Prostate gland (tissue), 1 donor: ENCODE measurements at regions not wholly inside any gene's neighbourhood (a gene's known extent, or its start where the extent isn't known, plus 50 kb on each side); places are given as distances from the start of the nearest gene placed in this dataset.

Source experiments
- POLR2A ChIP-seq: fragments of 450-650 bp; IDR thresholded peaks from one replicate; pipeline ENCODE4 v1.6.1; 2016; ENCODE audit warnings: antibody characterized with exemption, mild to moderate bottlenecking
- POLR2AphosphoS5 ChIP-seq: sonication (generic); formaldehyde crosslinking; IDR thresholded peaks from one replicate; pipeline ENCODE4 v1.6.1; 2017; ENCODE audit warnings: antibody characterized with exemption

- TF ChIP-seq POLR2A (no peak), POLR2AphosphoS5 (no peak)
These were observed 168.7 kb upstream of the RPS23 start for GRCh38 chr5:82446809-82447208.
